ENCODE measurements at regions not wholly inside any gene's neighbourhood (a gene's known extent, or its start where the extent isn't known, plus 50 kb on each side); places are given as distances from the start of the nearest gene placed in this dataset.

DNA sequence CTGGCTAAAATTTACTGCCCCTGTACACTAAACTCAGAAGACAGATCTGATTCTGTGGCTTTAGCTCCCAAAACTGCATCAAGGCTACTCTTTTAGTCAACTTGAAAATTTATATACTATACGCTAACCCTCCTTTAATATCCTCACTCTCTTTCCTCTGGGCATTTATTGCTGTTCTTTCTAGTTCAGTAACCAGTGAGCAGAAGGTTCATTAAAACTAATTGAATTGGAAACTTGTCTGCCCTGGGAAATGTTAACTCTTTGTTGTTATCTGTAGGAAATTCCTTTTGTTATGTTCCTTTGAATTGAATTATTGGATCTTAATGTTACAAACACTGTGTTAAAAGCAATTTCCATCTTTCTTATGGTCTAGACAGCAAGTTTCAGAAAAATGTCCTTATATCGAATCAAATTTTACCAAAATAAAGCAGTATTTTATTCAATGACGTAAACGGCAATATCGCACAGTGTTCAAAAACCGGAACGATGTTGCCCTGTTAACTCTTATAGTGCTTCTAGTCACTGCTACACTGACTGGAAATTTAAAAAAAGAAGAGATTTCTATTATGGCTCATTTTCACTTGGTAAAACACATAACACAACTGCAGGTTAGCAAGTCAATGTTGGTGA is 168.3 kb downstream of the NR4A2 start:
- no peak for DNase-seq (ENCODE audit: low spot score)

DNA sequence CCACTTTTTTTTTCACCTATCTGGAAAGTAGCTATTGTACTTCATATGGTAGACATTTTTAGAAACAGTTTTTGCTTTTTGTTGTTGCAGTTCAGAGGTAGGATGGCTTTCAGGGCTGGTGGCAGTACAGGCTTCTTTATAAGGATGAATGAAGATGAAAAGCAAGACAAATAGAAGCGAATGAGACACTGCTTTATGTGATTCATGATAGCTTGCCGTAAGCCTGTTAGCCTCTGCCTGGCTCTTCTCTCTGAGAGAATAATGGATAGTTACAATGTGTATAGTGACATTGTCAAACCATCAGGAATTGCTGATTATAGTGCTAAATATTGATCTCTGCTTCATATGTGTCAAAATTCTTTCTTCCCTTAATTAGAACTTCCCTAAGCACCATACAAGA is 173.7 kb downstream of the NR4A2 start:
- DNase-seq (ENCODE audit: low spot score) = no peak

DNA sequence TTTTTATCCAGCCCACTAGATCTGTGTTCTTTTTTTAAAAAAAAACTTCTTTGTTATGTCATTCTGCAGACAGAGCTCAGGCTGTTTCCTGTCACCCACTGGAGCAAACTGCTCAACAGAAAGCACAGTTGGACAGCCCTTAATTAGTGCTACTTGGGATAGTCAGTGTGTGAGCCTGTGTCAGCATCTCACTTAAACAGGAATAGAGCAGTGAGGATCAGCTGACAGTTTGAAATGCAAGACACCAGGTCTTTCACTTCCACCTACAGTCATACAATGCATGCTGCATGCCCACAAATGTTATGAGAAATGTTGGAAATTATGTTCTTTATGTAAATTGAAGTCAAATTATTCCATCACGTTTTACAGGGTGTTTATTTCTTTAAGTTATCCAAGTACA is 174.9 kb downstream of the NR4A2 start:
- no peak for DNase-seq (ENCODE audit: low spot score)

DNA sequence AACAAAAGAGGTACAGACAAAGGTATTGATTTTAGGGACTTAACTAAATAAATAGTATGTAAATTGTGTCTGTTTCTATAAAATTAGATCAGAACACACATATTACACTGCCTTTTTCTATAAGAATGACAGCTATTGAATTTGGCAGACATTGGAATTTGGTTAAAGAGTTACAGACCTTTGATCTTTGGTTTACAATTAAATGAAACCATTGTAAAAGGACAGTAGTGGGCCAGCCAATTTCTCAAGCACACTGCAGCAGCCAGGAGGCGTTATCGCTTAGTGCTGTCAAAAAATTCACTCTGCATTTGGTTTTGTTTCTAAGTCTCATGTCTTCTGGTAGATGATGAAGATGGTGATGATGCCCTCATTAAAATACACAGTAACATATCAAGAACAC is 175.9 kb downstream of the NR4A2 start:
- no peak for DNase-seq (ENCODE audit: low spot score)

DNA sequence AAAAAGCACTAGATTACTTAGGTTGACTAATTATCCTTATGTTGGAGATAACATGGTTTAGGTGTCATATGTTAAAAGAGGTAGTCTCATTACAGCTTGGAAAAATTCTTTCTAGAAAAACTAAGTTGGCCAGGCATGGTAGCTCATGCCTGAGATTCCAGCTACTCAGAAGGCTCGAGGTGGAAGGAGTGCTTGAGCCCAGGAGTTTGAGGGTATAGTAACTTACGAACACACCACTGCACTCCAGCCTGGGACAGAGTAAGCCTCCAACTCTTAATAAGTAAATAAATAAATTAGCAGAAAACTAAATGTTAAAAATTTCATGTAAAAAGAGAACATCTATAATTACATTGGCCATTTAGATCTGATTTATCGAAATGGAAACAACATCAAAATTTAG is 177.2 kb downstream of the NR4A2 start:
- no peak for DNase-seq (ENCODE audit: low spot score)

DNA sequence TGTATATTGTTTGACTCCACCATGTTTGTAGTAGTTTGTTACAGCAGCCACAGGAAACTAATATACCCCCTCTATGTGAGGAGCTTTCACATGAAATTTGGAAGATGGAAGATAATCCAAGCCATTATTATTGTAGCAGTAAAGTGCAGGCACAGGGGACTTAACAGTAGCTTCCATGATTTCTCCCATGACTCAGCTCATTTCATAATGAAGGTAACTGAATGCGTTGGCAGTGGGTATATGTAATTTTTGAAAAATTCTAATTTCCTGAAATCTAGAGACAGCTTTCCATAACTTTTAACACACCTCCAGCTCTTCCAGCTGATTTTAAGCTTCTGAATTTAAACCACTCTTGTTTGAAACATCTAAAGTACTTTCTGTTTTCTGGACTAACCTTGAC is 181.2 kb downstream of the NR4A2 start:
- no peak for DNase-seq (ENCODE audit: low spot score)

DNA sequence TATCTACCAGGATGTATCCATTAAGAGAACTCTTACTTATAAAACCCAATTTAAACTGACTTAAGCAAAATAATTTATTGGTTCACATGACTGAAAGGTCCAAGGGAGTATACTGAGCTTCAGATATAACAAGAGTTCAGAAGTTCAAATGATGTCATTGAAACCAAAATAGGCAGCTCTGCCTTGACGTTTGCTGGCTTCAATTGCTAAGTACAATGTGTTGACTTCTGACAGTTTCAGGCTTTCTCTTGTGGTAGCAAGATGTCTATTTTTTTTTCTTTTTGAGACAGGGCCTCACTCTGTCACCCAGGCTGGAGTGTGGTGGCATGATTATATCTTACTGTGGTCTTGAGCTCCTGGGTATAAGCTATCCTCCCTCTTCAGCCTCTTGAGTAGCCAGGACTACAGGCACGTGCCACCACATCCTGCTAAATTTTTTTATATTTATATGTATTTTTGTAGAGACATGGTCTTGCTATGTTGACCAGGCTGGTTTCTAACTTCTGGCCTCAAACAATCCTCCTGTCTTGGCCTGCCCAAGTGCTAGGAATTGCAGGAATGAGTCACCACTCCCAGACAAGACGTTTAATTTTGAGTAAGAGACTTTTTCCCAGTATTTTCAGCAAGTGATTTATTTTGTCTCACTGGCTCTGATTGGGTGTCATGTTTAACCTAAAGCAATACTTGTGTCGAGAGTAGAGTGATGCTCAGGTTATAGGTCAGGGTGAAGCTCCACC is 184.8 kb downstream of the NR4A2 start:
- DNase-seq (ENCODE audit: low spot score) = no peak

DNA sequence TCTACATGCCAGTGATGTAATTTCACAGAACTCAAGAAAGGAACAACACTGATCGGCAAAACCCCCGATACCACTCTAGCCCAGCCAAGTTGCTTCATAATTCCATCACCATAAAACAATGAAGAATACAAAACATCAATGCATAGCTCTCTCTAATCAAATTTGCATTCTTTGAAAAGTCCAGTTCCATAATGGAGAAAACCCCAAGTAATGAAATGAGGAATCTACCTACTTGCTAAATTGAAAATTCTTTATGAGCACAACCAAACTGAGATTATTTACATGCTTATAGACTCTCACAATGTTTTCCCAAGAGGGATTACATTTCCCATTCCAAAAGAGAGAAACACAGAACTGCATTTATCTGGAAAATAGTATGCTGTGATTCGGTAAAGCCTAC is 186.5 kb downstream of the NR4A2 start:
- DNase-seq (ENCODE audit: low spot score) = no peak

DNA sequence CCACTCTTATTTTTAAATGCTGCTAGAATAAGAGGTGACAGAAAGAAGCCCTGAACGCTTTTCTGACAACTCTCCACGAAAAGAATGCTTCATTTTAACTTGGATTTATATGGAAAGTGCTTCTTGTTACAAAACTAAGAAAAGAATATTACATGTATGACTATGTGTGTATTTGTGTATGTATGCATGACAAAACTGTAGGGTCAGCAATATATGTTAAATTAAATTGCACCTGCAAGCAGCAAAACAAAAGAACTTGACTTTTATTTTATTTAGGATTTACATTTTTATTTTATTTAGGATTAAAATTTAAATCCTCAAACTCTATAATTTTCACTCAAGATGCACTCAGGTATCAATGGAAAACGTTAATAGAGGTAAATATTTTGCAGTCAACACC is 187.1 kb downstream of the NR4A2 start:
- no peak for DNase-seq (ENCODE audit: low spot score)

DNA sequence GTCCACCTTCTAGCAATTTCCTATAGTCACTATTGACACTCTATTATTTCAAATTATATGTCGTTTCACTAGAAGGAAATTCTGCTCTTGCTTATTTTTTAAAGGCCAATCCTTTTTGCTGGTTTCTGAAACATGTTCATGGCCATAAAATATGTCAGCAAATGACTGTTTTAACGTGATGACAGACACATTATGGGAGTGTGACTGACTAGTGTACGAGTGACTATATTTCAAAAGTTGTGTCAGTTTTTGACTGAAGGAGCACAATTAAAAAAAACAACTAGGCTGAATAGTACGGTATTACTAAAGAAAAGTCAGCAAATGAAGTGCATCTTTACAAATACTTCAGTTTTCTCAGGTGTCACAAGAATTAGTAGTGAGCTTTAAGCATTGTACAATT is 196.0 kb downstream of the NR4A2 start:
- DNase-seq (ENCODE audit: low spot score) = no peak

DNA sequence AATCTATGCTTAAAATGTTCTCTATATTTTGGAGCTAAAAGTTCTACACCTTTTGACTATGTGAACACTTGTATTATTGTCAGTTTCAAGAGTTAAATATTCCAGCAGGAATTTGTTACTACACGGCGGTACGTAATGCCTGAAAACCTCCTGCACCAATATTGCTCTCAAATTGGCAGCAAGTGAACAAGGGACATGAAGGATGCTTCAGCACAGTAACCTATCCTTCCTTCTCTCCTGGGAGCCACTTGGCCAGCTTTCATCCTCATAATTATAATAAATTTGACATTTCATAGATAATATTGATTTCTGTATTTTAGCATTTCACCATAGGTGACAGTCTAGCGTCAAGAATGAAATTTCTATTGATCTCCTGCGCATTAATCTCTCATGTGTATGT is 197.6 kb downstream of the NR4A2 start:
- no peak for DNase-seq (ENCODE audit: low spot score)

DNA sequence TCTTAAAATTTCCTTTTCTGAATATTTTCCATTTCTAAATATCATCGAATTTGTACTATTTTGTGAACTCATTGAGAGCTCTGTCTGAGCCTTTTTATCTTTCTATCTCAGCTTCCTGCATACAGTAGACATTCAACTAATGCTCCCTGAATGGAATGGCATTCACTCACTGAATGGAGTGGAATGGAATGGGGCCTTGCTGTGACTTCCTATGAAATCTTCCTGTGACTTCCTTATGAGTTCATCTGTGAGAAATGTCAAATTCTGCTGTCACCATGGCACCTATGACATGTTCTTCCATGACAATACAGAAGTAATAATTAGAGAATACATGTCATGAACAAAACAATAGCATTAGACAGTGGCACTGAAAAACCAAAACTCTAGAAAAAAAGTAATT is 199.6 kb downstream of the NR4A2 start:
- DNase-seq (ENCODE audit: low spot score) = no peak

DNA sequence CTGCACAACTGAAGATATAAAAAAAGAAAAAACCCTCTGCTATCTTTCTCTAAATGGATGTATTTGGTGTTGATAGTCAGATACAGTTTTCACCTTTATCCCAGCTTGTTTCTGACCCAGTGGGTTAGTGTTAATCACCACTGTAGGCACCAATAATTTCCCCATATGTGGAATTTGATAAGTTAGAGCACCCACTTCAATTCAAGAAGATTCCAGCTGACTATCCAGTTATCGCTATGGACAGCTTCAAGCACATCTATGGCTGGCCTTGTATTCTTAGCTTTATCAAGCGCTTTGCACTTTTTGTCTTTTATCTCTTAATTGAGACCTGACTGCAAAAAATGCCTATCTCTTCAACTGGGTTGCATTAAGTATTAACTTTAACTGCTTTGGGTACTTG is 200.4 kb downstream of the NR4A2 start:
- DNase-seq (ENCODE audit: low spot score) = no peak

DNA sequence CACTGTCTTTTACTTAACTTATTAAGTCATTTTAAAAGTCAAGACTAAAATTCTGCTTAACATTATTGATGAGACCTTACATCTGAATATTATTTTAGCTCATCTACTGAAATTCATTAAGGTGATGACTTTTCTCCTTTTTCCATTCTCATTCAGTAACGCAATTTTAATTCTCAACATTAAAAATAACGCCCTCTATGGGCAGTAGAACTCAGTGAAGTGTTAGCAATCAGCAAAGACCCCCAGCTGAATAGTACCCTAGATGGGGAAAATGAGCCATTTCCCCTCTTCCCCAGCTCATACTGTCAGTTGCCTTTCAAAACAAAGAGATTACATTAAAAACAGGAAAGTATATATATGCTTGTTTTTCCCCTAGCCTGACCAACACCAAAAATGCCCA is 203.3 kb downstream of the NR4A2 start:
- no peak for DNase-seq (ENCODE audit: low spot score)

DNA sequence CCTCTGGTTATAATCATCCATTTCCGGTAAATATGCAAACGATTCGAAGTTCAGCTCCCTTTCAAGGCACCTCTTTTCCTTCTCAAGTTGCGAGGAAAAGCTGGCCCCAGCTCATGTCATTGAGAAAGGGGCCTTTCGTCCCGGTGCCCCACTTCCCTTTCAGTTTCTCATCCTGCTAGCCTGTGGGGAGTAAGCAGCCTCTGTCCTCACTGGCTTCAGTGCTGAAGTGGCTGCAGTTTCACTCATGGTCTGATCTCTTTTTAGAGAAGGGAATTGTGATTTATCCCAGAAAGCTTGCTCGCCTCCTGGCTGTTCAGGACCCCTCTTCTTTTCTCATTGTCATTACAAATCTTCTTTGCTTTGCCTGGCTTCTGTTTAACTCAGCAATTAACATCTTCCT is 207.5 kb downstream of the NR4A2 start:
- DNase-seq (ENCODE audit: low spot score) = no peak

DNA sequence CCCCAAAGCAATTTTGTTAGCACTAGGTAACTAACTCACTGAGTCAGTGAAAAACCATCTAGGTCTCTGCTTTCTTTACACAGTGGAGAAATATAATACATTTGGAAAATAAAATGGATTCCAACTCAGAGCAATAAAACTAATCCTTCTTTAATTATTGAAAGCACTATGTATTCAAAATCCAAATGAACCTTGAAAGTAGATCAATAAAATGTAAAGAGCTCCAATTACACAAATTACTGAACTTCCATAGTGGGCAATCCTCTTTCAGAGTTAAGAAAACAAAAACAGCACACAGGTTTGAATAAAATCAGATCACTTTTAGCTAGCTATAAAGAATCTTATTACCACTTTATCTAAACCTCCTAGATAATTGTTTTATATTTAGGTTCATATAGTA is 208.1 kb downstream of the NR4A2 start:
- DNase-seq (ENCODE audit: low spot score) = no peak

DNA sequence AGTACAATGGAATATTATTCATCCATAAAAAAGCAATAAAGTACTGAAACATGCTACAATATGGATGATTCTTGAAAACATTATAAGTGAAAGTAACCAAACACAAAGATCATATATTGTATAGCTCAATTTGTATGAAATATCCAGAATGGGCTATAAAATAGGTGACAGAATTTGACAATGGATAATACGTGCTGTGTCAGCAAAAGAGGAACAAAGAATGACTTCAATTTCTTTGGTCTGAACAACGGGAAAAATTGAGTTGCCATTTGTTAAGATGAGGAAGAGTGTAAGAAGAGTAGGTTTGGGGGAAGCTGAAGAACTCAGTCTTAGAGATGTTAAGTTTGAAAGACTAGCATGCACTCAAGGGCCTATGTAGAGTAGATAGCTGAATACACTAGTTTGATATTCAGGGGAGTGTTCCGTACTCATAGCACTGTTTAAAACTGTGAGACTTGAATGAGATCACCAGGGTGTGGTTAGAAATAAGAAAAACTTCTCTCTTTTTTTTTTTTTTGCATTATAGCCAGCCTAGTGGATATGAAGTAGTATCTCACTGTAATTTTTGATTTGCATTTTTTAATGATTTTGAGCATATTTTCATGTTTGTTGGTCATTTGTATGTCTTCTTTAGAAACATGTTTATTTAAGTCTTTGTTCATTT is 213.6 kb downstream of the NR4A2 start:
- no peak for DNase-seq (ENCODE audit: low spot score)

DNA sequence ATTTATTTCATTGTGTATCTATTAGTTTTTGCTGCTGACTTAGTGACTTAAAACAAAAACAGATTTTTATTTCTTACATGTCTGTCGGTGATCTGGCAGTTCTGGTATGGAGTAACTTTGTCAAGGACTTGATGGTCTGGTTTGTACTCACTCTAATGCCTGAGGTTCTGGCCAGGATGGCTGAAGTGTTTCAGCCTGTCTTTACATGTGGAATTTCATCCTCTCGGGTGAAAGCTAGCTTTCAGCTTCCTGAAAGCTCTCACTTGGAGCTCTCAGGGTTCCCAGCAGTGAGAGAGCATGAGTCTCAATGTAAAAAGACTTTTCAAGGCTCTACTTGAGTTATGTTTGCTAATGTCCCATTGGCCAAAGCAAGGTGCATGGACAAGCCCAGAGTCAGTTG is 216.4 kb downstream of the NR4A2 start:
- DNase-seq (ENCODE audit: low spot score) = no peak

DNA sequence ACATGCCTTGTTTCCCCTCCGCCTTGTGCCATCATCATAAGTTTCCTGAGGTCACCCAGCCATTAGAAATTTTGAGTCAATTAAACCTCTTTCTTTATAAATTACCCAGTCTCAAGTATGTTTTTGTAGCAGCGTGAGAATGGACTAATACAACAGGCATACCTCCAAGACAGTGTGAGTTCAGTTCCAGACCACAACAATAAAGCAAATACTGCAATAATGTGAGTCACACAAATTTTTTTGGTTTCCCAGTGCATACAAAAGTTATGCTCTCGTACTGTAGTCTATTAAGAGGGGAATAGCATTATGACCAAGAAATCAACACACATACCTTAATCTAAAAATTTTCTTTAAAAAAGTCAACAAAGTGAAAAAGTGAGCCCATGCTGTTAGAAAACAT is 217.2 kb downstream of the NR4A2 start:
- no peak for DNase-seq (ENCODE audit: low spot score)

DNA sequence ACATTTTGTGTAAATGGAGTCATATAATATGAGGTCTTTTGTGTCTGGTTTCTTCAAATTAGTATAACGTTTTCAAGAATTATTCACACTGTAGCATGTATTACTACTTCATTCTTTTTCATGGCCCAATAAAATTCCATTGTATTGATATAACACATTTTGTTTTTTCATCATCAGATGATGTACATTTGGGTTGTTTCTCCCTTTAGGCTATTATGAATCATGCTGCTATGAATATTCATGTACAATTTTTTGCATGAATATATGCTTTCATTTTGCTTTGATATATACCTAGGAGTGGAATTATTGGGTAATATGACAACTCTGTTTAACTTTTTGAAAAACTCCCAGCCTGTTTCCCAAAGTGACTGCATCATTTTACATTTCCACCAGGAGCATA is 220.2 kb downstream of the NR4A2 start:
- no peak for DNase-seq (ENCODE audit: low spot score)

DNA sequence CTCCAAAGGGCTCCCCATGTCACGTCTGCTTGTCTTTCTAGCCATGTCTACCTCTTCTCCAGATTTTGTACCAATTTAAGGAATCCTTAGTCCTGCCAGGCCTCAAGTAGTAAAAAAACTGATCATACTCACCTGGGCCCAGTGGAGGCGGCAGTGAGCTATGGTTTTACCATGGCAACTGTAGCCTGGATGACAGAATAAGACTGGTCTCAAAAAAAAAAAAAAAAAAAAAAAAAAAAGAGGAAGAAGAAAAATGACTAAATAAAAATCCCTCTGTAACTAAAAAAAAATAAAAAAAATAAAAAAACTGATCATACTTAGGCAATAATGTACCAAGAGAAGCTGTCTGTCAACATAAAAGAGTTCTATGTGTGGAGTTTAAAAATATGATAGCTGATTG is 221.6 kb downstream of the NR4A2 start:
- no peak for DNase-seq (ENCODE audit: low spot score)

DNA sequence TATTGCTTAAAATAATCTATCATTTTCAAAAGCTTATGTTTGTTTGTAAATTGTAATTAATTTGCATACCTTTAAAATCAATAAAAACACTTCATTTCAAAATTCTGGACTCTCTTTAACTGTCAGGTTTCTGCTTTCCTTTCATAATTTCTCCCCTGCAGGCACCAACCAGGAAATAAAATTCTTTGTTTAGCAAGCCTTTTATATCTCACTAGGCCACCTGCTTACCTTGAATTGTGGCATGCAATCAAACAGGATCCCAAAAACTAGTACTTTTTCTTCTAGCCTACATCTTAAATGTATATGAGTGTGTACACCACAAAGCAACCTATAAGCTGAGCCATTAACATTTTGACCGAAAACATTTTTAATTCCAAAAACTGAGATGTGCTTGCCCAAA is 233.1 kb downstream of the NR4A2 start:
- DNase-seq (ENCODE audit: low spot score) = no peak

DNA sequence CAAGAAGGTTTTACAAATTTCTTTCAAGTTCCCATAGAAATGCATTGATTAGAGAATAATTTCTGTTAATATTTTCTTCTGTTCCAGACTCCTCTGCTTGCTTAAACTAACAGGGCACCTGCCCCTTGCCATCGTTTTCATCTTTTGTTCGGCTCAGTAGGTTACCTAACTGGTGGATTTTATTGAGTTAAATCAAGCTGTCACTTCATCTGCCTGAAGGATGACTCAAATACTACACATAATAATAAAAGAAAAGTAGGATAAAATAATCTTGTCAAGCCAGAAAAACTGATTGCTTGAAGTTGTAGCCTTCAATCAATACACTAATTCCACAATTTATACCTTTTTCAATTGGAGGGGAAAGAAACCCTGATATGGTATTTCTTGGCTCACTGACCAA is 234.0 kb downstream of the NR4A2 start:
- DNase-seq (ENCODE audit: low spot score) = no peak

DNA sequence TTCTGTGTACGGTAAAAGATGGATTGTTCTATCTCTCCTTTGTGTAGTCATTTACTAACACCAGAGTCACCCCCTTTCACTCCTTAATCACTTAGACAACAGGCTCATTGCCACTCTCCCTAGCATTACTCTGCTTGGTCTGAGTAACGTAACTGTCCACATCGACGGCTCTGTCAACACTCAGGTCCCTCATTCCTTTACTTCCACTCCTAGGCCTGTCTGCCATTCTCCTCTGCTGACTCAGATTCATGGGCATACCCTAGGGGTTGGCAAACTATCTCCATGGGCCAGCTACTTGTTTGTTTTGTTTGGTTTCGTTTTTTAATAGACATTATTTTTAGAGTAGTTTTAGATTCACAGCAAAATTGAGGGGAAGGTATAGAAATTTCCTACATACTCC is 243.9 kb downstream of the NR4A2 start:
- no peak for DNase-seq (ENCODE audit: low spot score)

All from activated CD4-positive, alpha-beta T cell treated with anti-CD3 and anti-CD28 coated beads, Interleukin-2, Interleukin-4, amounts not matched to agents 100 ng/mL and 50 ng/mL, durations not matched to agents 16 hours and 8 hours (primary cell).